Uterus (tissue), 3 donors: ENCODE measurements at regions not wholly inside any gene's neighbourhood (a gene's known extent, or its start where the extent isn't known, plus 50 kb on each side); places are given as distances from the start of the nearest gene placed in this dataset.
A peak's percentile ranks its signal among the peaks of the same experiment; 100 is the strongest.

Source experiments
- DNase-seq, 2 donors: peaks; one replicate each; pipeline ENCODE4 v3.0.0-alpha.2; 2019 to 2020
- H3K27ac ChIP-seq, 2 donors: fragments of 200-600 bp; sonication (generic); 1 replicate in 1 of 2; 2 replicates in 1 of 2; pipeline ENCODE4 v1.5.1; 2016 to 2018
- H3K27me3 ChIP-seq, 2 donors: fragments of 200-600 bp; sonication (generic); one replicate each; pipeline ENCODE4 v1.5.1; 2018 to 2019; ENCODE audit warnings: control low read depth in 1 of 2
- H3K36me3 ChIP-seq, 2 donors: fragments of 200-600 bp; sonication (generic); one replicate each; pipeline ENCODE4 v1.5.1; 2019; ENCODE audit warnings: control low read depth in 1 of 2
- H3K4me1 ChIP-seq, 2 donors: fragments of 200-600 bp; sonication (generic); one replicate each; pipeline ENCODE4 v1.5.1; 2018 to 2019; ENCODE audit warnings: control low read depth in 1 of 2
- H3K4me3 ChIP-seq, 2 donors: fragments of 200-600 bp; sonication (generic); 1 replicate in 1 of 2; 2 replicates in 1 of 2; pipeline ENCODE4 v1.5.1; 2018 to 2019; ENCODE audit warnings: mild to moderate bottlenecking in 1 of 2
- H3K9me3 ChIP-seq, 2 donors: fragments of 200-600 bp; sonication (generic); one replicate each; pipeline ENCODE4 v1.5.1; 2019; ENCODE audit warnings: control low read depth in 1 of 2
- POLR2A ChIP-seq, 2 donors: fragments of 450-650 bp; IDR thresholded peaks; one replicate each; pipeline ENCODE4 v1.6.1; 2016; ENCODE audit warnings: antibody characterized with exemption in 2 of 2, mild to moderate bottlenecking in 1 of 2, moderate library complexity in 1 of 2
- intact Hi-C: fragments of 100-400 bp; cut with DNase I; formaldehyde crosslinking; loops from one replicate; pipeline ENCODE4 v1.15.1; 2023; ENCODE audit warnings: low total_unique reads
- TF ChIP-seq, protein P1 (sequence below), 4 experiments: fragments of 200-600 bp in 2 of 4; fragments of 450-650 bp in 2 of 4; sonication (generic) in 2 of 4; IDR thresholded peaks; one replicate each; pipeline ENCODE4 v1.5.1; 2016 to 2019; ENCODE audit warnings: antibody characterized with exemption in 4 of 4, mild to moderate bottlenecking in 2 of 4, moderate library complexity in 1 of 4
- donor health status: DM: yes; HTN: yes; CAD: no.

DNA sequence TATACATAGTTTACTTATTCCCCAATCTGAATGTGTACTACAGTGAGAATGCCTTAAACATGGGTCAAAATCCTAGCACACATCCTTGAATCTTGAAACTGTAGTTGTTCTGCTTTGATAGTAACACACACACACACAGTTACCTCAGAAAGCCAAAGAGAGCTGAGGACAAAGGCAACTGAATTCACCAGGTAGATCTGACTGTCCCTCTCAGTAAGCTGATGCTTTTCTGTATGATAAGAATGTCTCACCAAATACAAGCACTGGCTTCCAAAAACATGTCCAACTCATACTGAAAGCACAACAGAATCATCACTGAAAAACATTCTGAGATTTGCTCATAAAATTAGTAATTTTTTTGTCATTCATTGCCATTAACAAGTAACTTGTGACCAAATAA lies 104.3 kb upstream of the DYNLRB2 start:
- intact Hi-C loops, result no loop called here
- H3K27me3 ChIP-seq, result no peaks in the 10 kb centered on the region
- H3K27ac ChIP-seq, result no peak overlapping the region
- no peak for DNase-seq
- H3K4me3 ChIP-seq, result no peak overlapping the region
- no peaks in the 10 kb centered on the region for H3K4me1 ChIP-seq
- H3K36me3 ChIP-seq, result no peaks in the 10 kb centered on the region
- no peaks in the 10 kb centered on the region for H3K9me3 ChIP-seq
- no peak for TF ChIP-seq POLR2A (IDR thresholded peaks at IDR 0.05)

DNA sequence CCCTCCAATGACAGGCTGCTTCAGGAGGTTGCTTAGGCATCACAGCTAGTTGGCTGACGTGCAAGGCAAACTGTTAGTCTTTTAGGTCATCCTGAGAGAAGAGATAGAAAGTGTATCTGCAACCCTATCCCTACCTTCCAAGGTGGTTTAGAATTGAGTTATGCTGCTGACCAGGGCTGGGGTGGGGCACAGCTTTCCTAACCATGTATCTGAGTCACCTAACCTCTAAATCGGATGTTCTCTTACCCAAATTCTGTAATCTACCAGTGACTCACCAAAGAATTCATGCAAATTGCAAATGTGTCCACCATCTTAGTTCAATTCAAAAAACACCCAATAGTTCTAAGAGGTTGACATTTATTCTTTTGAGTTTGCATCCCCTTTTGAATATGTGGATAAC lies 107.2 kb upstream of the DYNLRB2 start:
- no peaks in the 10 kb centered on the region for H3K9me3 ChIP-seq
- no peak for DNase-seq
- no peaks in the 10 kb centered on the region for H3K27me3 ChIP-seq
- H3K27ac ChIP-seq, result no peak overlapping the region
- TF ChIP-seq POLR2A (IDR thresholded peaks at IDR 0.05), result no peak
- TF ChIP-seq, protein P1, sequence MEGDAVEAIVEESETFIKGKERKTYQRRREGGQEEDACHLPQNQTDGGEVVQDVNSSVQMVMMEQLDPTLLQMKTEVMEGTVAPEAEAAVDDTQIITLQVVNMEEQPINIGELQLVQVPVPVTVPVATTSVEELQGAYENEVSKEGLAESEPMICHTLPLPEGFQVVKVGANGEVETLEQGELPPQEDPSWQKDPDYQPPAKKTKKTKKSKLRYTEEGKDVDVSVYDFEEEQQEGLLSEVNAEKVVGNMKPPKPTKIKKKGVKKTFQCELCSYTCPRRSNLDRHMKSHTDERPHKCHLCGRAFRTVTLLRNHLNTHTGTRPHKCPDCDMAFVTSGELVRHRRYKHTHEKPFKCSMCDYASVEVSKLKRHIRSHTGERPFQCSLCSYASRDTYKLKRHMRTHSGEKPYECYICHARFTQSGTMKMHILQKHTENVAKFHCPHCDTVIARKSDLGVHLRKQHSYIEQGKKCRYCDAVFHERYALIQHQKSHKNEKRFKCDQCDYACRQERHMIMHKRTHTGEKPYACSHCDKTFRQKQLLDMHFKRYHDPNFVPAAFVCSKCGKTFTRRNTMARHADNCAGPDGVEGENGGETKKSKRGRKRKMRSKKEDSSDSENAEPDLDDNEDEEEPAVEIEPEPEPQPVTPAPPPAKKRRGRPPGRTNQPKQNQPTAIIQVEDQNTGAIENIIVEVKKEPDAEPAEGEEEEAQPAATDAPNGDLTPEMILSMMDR (IDR thresholded peaks at IDR 0.05), result no peak
- no peaks in the 10 kb centered on the region for H3K36me3 ChIP-seq
- no peak overlapping the region for H3K4me3 ChIP-seq
- intact Hi-C loops, result no loop called here
- no peaks in the 10 kb centered on the region for H3K4me1 ChIP-seq

DNA sequence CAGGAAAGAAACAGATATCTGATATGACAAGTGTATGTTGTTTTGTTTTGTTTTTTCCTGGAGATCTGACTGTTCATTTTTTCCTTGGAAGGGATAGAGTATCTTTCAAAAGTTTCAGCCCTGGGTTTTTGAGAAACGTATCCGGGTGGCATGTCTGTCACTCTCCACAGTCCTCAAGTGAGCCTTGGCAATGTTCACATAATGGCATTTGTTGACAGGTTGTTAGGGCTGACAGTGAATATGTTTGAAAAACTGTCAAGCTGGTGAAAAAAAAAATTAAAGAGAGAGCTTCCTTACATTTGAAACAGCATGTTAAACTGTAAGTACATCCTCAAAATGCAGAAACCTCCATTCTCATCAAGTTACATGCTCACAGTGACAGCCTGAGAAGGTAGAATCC lies 113.0 kb upstream of the DYNLRB2 start:
- Histone ChIP-seq H3K9me3 (no peaks in the 10 kb centered on the region), H3K27me3 (no peaks in the 10 kb centered on the region), H3K36me3 (no peaks in the 10 kb centered on the region), H3K4me3 (no peak overlapping the region), H3K27ac (no peak overlapping the region), H3K4me1 (no peaks in the 10 kb centered on the region)
- TF ChIP-seq, protein P1 (IDR thresholded peaks at IDR 0.05), result no peak
- TF ChIP-seq POLR2A (IDR thresholded peaks at IDR 0.05), result no peak
- intact Hi-C loops, result no loop called here
- DNase-seq, result no peak

DNA sequence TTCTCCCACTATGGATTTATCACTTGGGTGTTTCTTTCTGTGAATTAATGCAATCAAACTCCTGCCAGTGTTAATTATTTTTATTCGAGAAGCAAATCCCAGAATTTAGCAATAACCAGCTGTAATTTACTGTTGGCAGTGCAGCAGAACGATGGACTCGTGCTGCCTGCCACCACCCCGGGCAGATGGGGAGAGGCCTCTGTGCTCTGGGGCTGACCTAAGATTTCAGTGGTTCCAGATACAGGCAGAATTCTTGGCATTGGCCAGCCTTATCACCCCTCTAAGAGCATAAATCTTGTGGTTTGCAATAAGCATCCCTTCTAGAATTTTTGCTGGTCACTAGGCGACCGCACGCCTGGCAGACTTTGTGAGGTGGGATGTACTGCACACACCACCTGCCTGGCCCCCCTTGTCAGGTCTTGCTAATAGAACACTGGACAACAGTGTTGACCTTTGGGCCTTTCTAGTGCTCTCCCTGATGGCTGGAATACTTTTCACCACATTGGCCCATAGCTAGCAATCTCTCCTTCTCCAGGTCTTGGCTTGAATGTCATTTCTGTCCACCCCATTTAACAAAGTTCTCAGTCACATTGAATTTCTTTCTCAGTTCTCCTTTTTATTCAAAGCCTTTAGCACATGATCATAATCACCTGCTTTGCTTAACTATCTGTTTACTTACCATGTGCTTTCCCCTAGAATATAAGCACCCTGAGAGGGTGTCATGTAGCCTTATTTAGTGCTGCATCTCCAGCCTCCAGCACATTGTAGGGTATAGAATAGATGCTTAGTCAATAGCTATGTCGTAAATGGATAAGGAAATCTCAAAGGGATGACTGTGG lies 122.1 kb upstream of the DYNLRB2 start:
- peak in 1 of 2 donors; percentile 16 for DNase-seq

DNA sequence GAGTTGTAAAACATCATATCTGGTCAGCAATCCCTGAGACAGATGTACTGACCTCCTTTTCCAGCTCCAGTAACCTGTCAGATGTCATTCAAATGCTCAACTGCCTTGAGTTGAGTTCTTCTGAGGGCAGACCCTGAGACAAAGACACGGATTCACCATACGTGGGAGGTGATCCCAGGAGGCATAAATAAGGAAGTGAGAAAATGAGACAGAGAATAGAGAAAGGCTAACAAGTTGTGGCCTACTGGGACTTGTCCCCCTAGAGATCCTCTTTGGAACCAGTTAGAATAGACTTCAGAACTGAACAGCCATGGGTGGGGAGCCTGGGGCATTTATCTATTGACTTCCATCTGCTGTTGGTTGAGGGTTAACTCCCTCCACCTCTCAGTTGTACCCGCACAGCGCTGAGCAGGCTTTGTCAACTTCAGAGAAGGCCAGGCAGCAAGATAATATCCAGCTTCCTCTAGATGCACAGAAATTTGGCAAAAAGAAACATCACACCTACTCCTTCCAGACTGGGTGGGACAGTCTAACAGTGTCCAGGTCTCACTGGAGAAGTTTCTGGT lies 123.0 kb upstream of the DYNLRB2 start:
- H3K9me3 ChIP-seq, result no peaks in the 10 kb centered on the region
- no peak for DNase-seq
- H3K4me3 ChIP-seq, result no peak overlapping the region
- H3K4me1 ChIP-seq, result no peaks in the 10 kb centered on the region
- TF ChIP-seq, protein P1 (IDR thresholded peaks at IDR 0.05), result no peak
- no peak for TF ChIP-seq POLR2A (IDR thresholded peaks at IDR 0.05)
- H3K27ac ChIP-seq, result no peak overlapping the region
- intact Hi-C loops, result no loop called here
- H3K27me3 ChIP-seq, result no peaks in the 10 kb centered on the region
- no peaks in the 10 kb centered on the region for H3K36me3 ChIP-seq

More for the DNA sequence above, 122.1 kb upstream of the DYNLRB2 start:
- Histone ChIP-seq H3K4me3 (no peak overlapping the region), H3K27me3 (no peaks in the 10 kb centered on the region), H3K27ac (no peak overlapping the region), H3K9me3 (no peaks in the 10 kb centered on the region), H3K36me3 (no peaks in the 10 kb centered on the region), H3K4me1 (no peaks in the 10 kb centered on the region)
- no peak for TF ChIP-seq POLR2A (IDR thresholded peaks at IDR 0.05)
- intact Hi-C loops, result no loop called here

DNA sequence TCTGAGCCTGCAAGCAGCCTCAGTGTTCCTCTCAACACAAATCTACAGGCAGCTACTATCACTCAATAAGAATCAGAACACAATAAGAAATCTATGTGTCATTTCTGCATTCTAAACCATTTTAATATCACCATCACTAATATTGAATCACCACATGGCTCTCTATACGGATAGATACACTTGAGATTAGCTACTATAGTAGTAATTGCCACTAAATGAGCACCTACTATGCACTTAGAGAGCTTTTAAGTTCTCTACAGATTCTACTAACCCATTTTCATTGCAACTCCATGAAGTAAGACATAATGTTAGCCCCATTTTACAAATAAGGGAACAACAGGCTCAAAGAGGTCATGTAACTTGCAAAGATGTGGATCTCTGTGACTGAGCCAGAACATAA lies 132.8 kb upstream of the DYNLRB2 start:
- no peak for DNase-seq
- Histone ChIP-seq H3K36me3 (no peaks in the 10 kb centered on the region), H3K4me1 (no peaks in the 10 kb centered on the region), H3K27ac (no peak overlapping the region), H3K9me3 (no peaks in the 10 kb centered on the region), H3K4me3 (no peak overlapping the region), H3K27me3 (no peaks in the 10 kb centered on the region)
- TF ChIP-seq, protein P1 (IDR thresholded peaks at IDR 0.05), result no peak
- no peak for TF ChIP-seq POLR2A (IDR thresholded peaks at IDR 0.05)
- intact Hi-C loops, result no loop called here
